Lower lobe of right lung (tissue), 2 donors: ENCODE measurements at regions not wholly inside any gene's neighbourhood (a gene's known extent, or its start where the extent isn't known, plus 50 kb on each side); places are given as distances from the start of the nearest gene placed in this dataset.
A peak's percentile ranks its signal among the peaks of the same experiment; 100 is the strongest.
"Not testable (repeated sequence)": the region's sequence is repeated elsewhere in the genome, so short reads cannot be mapped to it uniquely, and the experiment has no call there.

Experiments
- ATAC-seq, 2 donors: fragments of 200-7000 bp; cut with Tn5 transposase; one replicate each; pipeline ENCODE4 v1.9.1; 2020 to 2022; ENCODE audit warnings: mild to moderate bottlenecking in 2 of 2, moderate library complexity in 2 of 2
- DNase-seq: peaks from one replicate; pipeline ENCODE4 v3.0.0-alpha.2; 2020
- H3K27ac ChIP-seq: fragments of 200-600 bp; one replicate; pipeline ENCODE4 v1.8.0; 2022
- H3K27me3 ChIP-seq: fragments of 200-600 bp; one replicate; pipeline ENCODE4 v1.8.0; 2022; ENCODE audit warnings: low read depth
- H3K36me3 ChIP-seq: fragments of 200-600 bp; one replicate; pipeline ENCODE4 v1.8.0; 2022; ENCODE audit warnings: mild to moderate bottlenecking
- H3K4me1 ChIP-seq: fragments of 200-600 bp; one replicate; pipeline ENCODE4 v1.8.0; 2022
- H3K4me3 ChIP-seq: fragments of 200-600 bp; one replicate; pipeline ENCODE4 v1.8.0; 2022; ENCODE audit warnings: mild to moderate bottlenecking
- H3K9me3 ChIP-seq: fragments of 200-600 bp; one replicate; pipeline ENCODE4 v1.8.0; 2022
- intact Hi-C: fragments of 100-400 bp; cut with DNase I; formaldehyde crosslinking; loops from one replicate; pipeline ENCODE4 v1.11.0; 2022
- TF ChIP-seq, protein P1 (sequence below): fragments of 200-600 bp; IDR thresholded peaks from one replicate; pipeline ENCODE4 v1.8.0; 2022; ENCODE audit warnings: antibody characterized with exemption, mild to moderate bottlenecking
- donor health status: DM: no; HTN: yes; CAD: no; lungs with severe emphysema.

DNA sequence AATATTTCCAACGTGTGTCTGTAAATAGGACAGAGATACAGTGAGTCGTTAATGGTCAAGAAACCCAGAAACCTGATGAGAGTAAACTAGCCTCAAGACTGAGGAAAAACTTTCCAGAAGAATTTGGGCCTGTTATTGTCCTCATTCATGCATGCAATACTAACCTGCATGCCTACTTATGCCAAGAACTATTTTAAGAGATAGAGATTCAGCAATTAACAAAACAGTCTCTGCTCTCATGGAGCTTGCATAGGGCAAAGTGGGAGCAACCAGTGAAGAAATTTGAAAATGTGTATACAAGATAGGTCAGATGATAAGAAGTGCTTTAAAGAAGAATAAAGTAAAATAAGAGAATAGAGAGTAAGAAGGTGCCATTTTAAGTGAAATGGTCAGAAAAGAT lies 66.1 kb upstream of the FRG1 start:
- H3K36me3 ChIP-seq, result no peaks in the 10 kb centered on the region
- no peaks in the 10 kb centered on the region for H3K9me3 ChIP-seq
- TF ChIP-seq, protein P1, sequence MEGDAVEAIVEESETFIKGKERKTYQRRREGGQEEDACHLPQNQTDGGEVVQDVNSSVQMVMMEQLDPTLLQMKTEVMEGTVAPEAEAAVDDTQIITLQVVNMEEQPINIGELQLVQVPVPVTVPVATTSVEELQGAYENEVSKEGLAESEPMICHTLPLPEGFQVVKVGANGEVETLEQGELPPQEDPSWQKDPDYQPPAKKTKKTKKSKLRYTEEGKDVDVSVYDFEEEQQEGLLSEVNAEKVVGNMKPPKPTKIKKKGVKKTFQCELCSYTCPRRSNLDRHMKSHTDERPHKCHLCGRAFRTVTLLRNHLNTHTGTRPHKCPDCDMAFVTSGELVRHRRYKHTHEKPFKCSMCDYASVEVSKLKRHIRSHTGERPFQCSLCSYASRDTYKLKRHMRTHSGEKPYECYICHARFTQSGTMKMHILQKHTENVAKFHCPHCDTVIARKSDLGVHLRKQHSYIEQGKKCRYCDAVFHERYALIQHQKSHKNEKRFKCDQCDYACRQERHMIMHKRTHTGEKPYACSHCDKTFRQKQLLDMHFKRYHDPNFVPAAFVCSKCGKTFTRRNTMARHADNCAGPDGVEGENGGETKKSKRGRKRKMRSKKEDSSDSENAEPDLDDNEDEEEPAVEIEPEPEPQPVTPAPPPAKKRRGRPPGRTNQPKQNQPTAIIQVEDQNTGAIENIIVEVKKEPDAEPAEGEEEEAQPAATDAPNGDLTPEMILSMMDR, result no peak
- no peaks in the 10 kb centered on the region for H3K27me3 ChIP-seq
- no peak for ATAC-seq
- no peak overlapping the region for H3K4me3 ChIP-seq
- intact Hi-C loops, result no loop called here
- no peaks in the 10 kb centered on the region for H3K4me1 ChIP-seq
- no peak overlapping the region for H3K27ac ChIP-seq
- no peak for DNase-seq

DNA sequence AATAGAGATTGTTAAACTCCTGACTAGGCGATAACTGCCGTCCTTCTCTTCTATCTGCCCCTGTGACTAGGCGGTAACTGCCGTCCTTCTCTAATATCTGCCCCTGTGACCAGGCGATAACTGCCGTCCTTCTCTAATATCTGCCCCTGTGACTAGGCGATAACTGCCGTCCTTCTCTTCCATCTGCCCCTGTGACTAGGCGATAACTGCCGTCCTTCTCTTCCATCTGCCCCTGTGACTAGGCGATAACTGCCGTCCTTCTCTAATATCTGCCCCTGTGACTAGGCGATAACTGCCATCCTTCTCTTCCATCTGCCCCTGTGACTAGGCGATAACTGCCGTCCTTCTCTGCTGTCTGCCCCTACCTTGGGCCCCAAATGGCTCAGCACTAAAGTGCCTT lies 59.5 kb upstream of the FRG1 start:
- H3K36me3 ChIP-seq, H3K4me1 ChIP-seq, intact Hi-C loops, ATAC-seq, H3K9me3 ChIP-seq, H3K27ac ChIP-seq, H3K27me3 ChIP-seq, H3K4me3 ChIP-seq: not testable (repeated sequence)
- DNase-seq, result peak; percentile 47

DNA sequence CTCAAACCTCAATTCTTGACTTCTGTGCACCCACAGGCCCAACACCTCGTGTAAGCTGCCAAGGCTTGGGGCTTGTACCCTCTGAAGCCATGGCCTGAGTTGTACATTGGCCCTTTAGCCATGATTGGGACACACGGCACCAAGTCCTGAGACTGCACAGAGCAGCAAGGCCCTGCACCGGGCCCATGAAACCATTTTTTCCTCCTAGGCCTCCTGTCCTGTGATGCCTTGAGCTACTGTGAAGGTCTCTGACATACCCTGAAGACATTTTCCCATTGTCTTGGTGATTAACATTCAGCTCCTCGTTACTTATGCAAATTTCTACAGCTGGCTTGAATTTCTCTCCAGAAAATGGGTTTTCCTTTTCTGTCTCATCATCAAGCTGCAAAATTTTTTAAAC lies 52.3 kb upstream of the FRG1 start:
- intact Hi-C loops, ATAC-seq: not testable (repeated sequence)

More for the DNA sequence above, 52.3 kb upstream of the FRG1 start:
- not testable (repeated sequence) for H3K4me1 ChIP-seq, H3K27me3 ChIP-seq, DNase-seq, H3K36me3 ChIP-seq, H3K27ac ChIP-seq, H3K9me3 ChIP-seq, H3K4me3 ChIP-seq
